GM10248 (cell line): ENCODE measurements at regions not wholly inside any gene's neighbourhood (a gene's known extent, or its start where the extent isn't known, plus 50 kb on each side); places are given as distances from the start of the nearest gene placed in this dataset.

Source experiments
- CTCF ChIA-PET: fragments of 300-600 bp; sonication (Branson Sonifier 250); formaldehyde crosslinking; extraction: SDS; loops from one replicate; lab custom pipeline; 2021; ENCODE audit warnings: antibody characterized with exemption; lab: Yijun Ruan, JAX
- POLR2A ChIA-PET: fragments of 350-650 bp; sonication (Branson Sonifier 250); formaldehyde crosslinking; extraction: SDS; loops from one replicate; lab custom pipeline; 2020; ENCODE audit warnings: antibody characterized with exemption; lab: Yijun Ruan, JAX
- DNase-seq: peaks from one replicate; pipeline ENCODE4 v3.0.0; 2012; ENCODE audit errors: extremely low spot score
- TF ChIP-seq, protein P1 (sequence below): IDR thresholded peaks from 2 replicates; pipeline ENCODE4 v1.5.1; 2012; ENCODE audit warnings: mild to moderate bottlenecking, low read depth; ENCODE audit errors: extremely low read depth, missing control alignments, control extremely low read depth

DNA sequence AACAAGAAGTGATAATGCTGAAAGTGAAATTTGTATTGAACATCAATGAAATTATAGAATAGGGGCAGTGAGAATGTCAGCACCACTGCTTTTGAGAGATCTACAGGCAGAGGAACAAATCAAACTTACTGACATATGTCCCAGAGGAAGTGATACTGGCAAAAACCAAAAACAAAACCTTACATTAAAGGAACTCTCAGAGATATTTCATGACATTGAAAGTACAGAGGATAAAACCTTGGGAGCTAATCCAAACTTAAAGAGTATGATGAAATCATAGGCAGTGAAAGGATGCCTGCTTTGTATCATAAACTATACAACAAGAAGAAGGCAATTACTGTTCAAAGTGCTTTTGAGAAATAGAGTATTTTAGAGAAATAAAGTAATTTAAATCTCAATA lies 90.4 kb upstream of the SV2C start:
- ChIA-PET CTCF (no interaction called here), POLR2A (no interaction called here)
- no peak for DNase-seq
- TF ChIP-seq, protein P1, sequence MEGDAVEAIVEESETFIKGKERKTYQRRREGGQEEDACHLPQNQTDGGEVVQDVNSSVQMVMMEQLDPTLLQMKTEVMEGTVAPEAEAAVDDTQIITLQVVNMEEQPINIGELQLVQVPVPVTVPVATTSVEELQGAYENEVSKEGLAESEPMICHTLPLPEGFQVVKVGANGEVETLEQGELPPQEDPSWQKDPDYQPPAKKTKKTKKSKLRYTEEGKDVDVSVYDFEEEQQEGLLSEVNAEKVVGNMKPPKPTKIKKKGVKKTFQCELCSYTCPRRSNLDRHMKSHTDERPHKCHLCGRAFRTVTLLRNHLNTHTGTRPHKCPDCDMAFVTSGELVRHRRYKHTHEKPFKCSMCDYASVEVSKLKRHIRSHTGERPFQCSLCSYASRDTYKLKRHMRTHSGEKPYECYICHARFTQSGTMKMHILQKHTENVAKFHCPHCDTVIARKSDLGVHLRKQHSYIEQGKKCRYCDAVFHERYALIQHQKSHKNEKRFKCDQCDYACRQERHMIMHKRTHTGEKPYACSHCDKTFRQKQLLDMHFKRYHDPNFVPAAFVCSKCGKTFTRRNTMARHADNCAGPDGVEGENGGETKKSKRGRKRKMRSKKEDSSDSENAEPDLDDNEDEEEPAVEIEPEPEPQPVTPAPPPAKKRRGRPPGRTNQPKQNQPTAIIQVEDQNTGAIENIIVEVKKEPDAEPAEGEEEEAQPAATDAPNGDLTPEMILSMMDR: no peak

DNA sequence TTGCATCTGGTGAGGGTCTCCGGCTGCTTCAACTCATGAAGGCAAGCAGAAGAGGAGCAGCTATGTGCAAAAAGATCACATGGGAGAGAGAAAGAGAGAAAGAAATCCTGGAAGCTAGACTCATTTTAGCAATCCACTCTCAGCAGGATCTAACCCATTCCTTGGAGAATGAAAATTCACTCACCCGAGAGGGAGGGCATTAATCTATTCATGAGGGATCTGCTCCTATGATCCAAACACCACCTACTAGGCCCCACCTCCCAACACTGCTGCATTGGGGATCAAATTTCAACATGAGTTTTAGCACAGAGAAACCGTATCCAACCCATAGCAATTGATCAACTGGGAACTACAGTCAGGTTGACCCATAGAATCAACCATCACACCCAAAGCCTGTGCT lies 98.1 kb upstream of the SV2C start:
- TF ChIP-seq, protein P1: no peak
- ChIA-PET POLR2A (no interaction called here), CTCF (interaction anchor here (0.9 to 1.3 kb wide), 2 partner anchors 9 to 20 kb away, joined by 4 read pairs; no protein-coding TSS in a partner anchor)
- DNase-seq: no peak

- TF ChIP-seq, protein P1: no peak
- POLR2A ChIA-PET: no interaction called here
- DNase-seq: no peak
- CTCF ChIA-PET: interaction anchor here (1.1 kb wide), 1 partner anchor 10 kb away, joined by 4 read pairs; no protein-coding TSS in a partner anchor
These were observed 107.7 kb upstream of the SV2C start for GRCh38 chr5:75975496-75975895.

GRCh38 chr5:75965292-75965691 lies 117.9 kb upstream of the SV2C start:
- TF ChIP-seq, protein P1: no peak
- ChIA-PET CTCF (no interaction called here), POLR2A (no interaction called here)
- DNase-seq: peak; percentile 10

GRCh38 chr5:75964008-75964407 lies 119.2 kb upstream of the SV2C start:
- ChIA-PET CTCF (no interaction called here), POLR2A (no interaction called here)
- TF ChIP-seq, protein P1: no peak
- DNase-seq: peak; percentile 37

GRCh38 chr5:75963554-75963953 lies 119.6 kb upstream of the SV2C start:
- DNase-seq: no peak
- CTCF ChIA-PET: no interaction called here
- TF ChIP-seq, protein P1: no peak
- POLR2A ChIA-PET: no interaction called here

DNA sequence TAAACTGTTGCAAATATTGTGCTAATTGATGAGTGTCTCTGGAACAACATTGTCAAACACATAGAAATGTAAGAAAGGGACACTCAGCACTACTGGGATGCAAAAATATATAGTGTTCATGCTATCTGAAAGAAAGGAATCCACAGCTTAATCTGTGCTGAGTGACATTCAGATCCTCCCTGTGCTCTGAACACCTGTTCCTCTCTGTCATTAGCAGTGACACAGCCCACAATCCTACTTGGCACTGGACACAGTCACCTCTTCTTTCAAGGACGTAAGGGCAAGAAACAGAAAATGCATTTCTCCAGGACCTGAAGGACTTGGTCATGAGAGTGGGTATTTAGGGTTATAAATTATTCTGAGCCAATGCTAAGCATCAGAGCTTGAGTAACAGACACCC lies 121.4 kb upstream of the SV2C start:
- DNase-seq: no peak
- TF ChIP-seq, protein P1: no peak
- POLR2A ChIA-PET: no interaction called here
- CTCF ChIA-PET: no interaction called here
